GM23338 (cell line): ENCODE measurements at regions not wholly inside any gene's neighbourhood (a gene's known extent, or its start where the extent isn't known, plus 50 kb on each side); places are given as distances from the start of the nearest gene placed in this dataset.

ENCODE experiments used
- ATAC-seq: fragments of 200-7000 bp; cut with Tn5 transposase; 3 replicates; pipeline ENCODE4 v1.9.1; 2020
- DNase-seq: peaks from one replicate; pipeline ENCODE4 v3.0.0-alpha.2; 2015; ENCODE audit warnings: low spot score
- H2AFZ ChIP-seq: fragments of 200-600 bp; sonication (generic); 2 replicates; pipeline ENCODE4 v1.8.0; 2016; ENCODE audit warnings: antibody characterized with exemption, mild to moderate bottlenecking, moderate library complexity
- H3F3A ChIP-seq: fragments of 200-600 bp; sonication (generic); replicated peaks from 2 replicates; pipeline ENCODE4 v1.8.0; 2017; ENCODE audit warnings: antibody characterized with exemption, mixed run types, low read depth
- H3K27ac ChIP-seq: fragments of 200-600 bp; sonication (generic); 2 replicates; pipeline ENCODE4 v1.6.1; 2016; ENCODE audit warnings: low read depth
- H3K27me3 ChIP-seq: fragments of 200-600 bp; sonication (generic); 2 replicates; pipeline ENCODE4 v1.8.0; 2016; ENCODE audit warnings: mild to moderate bottlenecking, mixed run types, moderate library complexity; ENCODE audit not compliant: insufficient read depth
- H3K36me3 ChIP-seq: fragments of 200-600 bp; sonication (generic); 2 replicates; pipeline ENCODE4 v1.8.0; 2016; ENCODE audit warnings: mild to moderate bottlenecking; ENCODE audit not compliant: insufficient read depth
- H3K4me1 ChIP-seq: fragments of 200-600 bp; sonication (generic); 2 replicates; pipeline ENCODE4 v1.8.0; 2016; ENCODE audit warnings: mild to moderate bottlenecking, moderate library complexity; ENCODE audit not compliant: insufficient read depth
- H3K4me2 ChIP-seq: fragments of 200-600 bp; sonication (generic); 2 replicates; pipeline ENCODE4 v1.7.1; 2017; ENCODE audit warnings: mixed run types
- H3K4me3 ChIP-seq: fragments of 200-600 bp; sonication (generic); 2 replicates; pipeline ENCODE4 v1.6.1; 2016; ENCODE audit warnings: mixed run types
- H3K79me2 ChIP-seq: fragments of 200-600 bp; sonication (generic); replicated peaks from 2 replicates; pipeline ENCODE4 v1.8.0; 2017; ENCODE audit warnings: mild to moderate bottlenecking; ENCODE audit not compliant: insufficient read depth
- H3K9me2 ChIP-seq: fragments of 200-600 bp; sonication (generic); 2 replicates; pipeline ENCODE4 v1.8.0; 2017; ENCODE audit not compliant: insufficient read depth
- H4K20me1 ChIP-seq: fragments of 200-600 bp; sonication (generic); replicated peaks from 2 replicates; pipeline ENCODE4 v1.8.0; 2017; ENCODE audit warnings: mild to moderate bottlenecking; ENCODE audit not compliant: insufficient read depth
- H3K27ac Mint-ChIP-seq: 2 replicates; pipeline ENCODE4 v1.8.0; 2020; ENCODE audit warnings: inconsistent platforms, mild to moderate bottlenecking, moderate library complexity, mixed read lengths
- H3K27me3 Mint-ChIP-seq: 3 replicates; pipeline ENCODE4 v1.8.0; 2022; ENCODE audit warnings: low read depth, mild to moderate bottlenecking, moderate library complexity, mixed read lengths, inconsistent platforms; ENCODE audit not compliant: insufficient read depth, poor library complexity
- H3K36me3 Mint-ChIP-seq: 3 replicates; pipeline ENCODE4 v1.8.0; 2021; ENCODE audit warnings: low read depth, mild to moderate bottlenecking, inconsistent platforms, moderate library complexity, mixed read lengths
- H3K4me1 Mint-ChIP-seq: 3 replicates; pipeline ENCODE4 v1.8.0; 2020; ENCODE audit warnings: mild to moderate bottlenecking, inconsistent platforms, mixed read lengths
- H3K4me3 Mint-ChIP-seq: 3 replicates; pipeline ENCODE4 v1.8.0; 2021; ENCODE audit warnings: moderate library complexity, mild to moderate bottlenecking, inconsistent platforms, mixed read lengths
- H3K9me3 Mint-ChIP-seq: 3 replicates; pipeline ENCODE4 v1.8.0; 2020; ENCODE audit warnings: moderate library complexity, mild to moderate bottlenecking, inconsistent platforms, mixed read lengths
- CREB1 ChIP-seq: fragments of 250-450 bp; sonication (Bioruptor Pico); IDR thresholded peaks from 2 replicates; pipeline ENCODE4 v1.5.0; 2020; ENCODE audit warnings: low read depth, mild to moderate bottlenecking, moderate library complexity
- EZH2 ChIP-seq: fragments of 200-600 bp; sonication (generic); IDR thresholded peaks from one replicate; pipeline ENCODE4 v1.8.0; 2017; ENCODE audit warnings: antibody characterized with exemption, mild to moderate bottlenecking, low read depth; ENCODE audit not compliant: unreplicated experiment
- EZH2phosphoT487 ChIP-seq: fragments of 200-600 bp; sonication (generic); IDR thresholded peaks from one replicate; pipeline ENCODE4 v1.8.1; 2018; ENCODE audit warnings: antibody characterized with exemption; ENCODE audit not compliant: unreplicated experiment
- JUNB ChIP-seq: IDR thresholded peaks from one replicate; pipeline ENCODE4 v1.6.1; 2016; ENCODE audit warnings: antibody characterized with exemption; ENCODE audit not compliant: unreplicated experiment
- NANOG ChIP-seq: IDR thresholded peaks from 2 replicates; pipeline ENCODE4 v1.6.1; 2016; ENCODE audit warnings: antibody characterized with exemption, borderline replicate concordance
- POLR2AphosphoS5 ChIP-seq: IDR thresholded peaks from 2 replicates; pipeline ENCODE4 v1.6.1; 2016; ENCODE audit warnings: antibody characterized with exemption, low read depth
- STAT1 ChIP-seq: IDR thresholded peaks from one replicate; pipeline ENCODE4 v1.6.1; 2016; ENCODE audit warnings: antibody characterized with exemption; ENCODE audit not compliant: unreplicated experiment
- ZNF114 ChIP-seq: fragments of 250-450 bp; sonication (Bioruptor Pico); IDR thresholded peaks from 2 replicates; pipeline ENCODE4 v1.5.0; 2020; ENCODE audit warnings: mild to moderate bottlenecking, moderate library complexity
- ZNF331 ChIP-seq: fragments of 250-450 bp; sonication (Bioruptor Pico); IDR thresholded peaks from 2 replicates; pipeline ENCODE4 v1.5.0; 2020; ENCODE audit warnings: low read depth, mild to moderate bottlenecking, moderate library complexity
- TF ChIP-seq, protein P1 (sequence below), 2 experiments: fragments of 200-600 bp in 1 of 2; sonication (generic) in 1 of 2; conservative IDR thresholded peaks; 2 replicates each; pipeline versions ENCODE4 v1.5.1 to v1.6.1; 2016 to 2017; ENCODE audit warnings: antibody characterized with exemption in 2 of 2, low read depth in 2 of 2, mild to moderate bottlenecking in 2 of 2, moderate library complexity in 1 of 2
- TF ChIP-seq, protein P2 (sequence below): IDR thresholded peaks from one replicate; pipeline ENCODE4 v1.6.1; 2018; ENCODE audit warnings: antibody characterized with exemption; ENCODE audit not compliant: unreplicated experiment
- TF ChIP-seq, protein P3 (sequence below): IDR thresholded peaks from 2 replicates; pipeline ENCODE4 v1.6.1; 2016; ENCODE audit warnings: antibody characterized with exemption
- TF ChIP-seq, protein P4 (sequence below): fragments of 250-450 bp; sonication (Bioruptor Pico); IDR thresholded peaks from 2 replicates; pipeline ENCODE4 v1.5.0; 2020; ENCODE audit warnings: mild to moderate bottlenecking, moderate library complexity

DNA sequence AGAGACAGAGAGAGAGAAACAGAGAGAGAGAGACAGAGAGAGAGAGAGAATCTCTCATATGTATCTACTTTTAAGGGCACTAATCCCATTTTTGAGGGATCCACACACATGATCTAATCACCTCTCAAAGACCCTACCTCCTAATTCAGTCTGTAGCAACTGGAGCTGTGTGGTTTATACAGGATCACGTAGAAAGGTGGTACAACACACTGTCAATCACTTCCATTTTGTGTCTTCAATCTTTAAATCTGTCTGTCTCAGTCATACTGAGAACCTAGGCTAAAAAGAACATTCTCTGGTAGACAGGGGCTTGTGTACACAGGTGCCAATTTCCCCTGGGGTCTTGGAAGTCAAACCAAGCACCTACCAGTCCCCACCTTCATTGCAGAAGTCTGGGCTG, 229.9 kb downstream of the TGFB2 start:
- Histone ChIP-seq H2AFZ (no peak overlapping the region), H3F3A (no peaks in the 10 kb centered on the region), H3K4me2 (no peak overlapping the region), H3K9me2 (no peaks in the 10 kb centered on the region), H3K36me3 (no peaks in the 10 kb centered on the region), H3K27ac (no peak overlapping the region), H3K27me3 (no peaks in the 10 kb centered on the region), H3K4me3 (no peak overlapping the region), H3K4me1 (peaks cover 11% of the 10 kb centered on the region; the same call in 1 of the 2 replicates), H4K20me1 (no peaks in the 10 kb centered on the region), H3K79me2 (no peaks in the 10 kb centered on the region)
- H3K36me3 Mint-ChIP-seq = no peaks in the 10 kb centered on the region
- H3K9me3 Mint-ChIP-seq = no peaks in the 10 kb centered on the region
- H3K27ac Mint-ChIP-seq = no peak overlapping the region
- ATAC-seq (no peak), DNase-seq (no peak)
- no peak overlapping the region for H3K4me3 Mint-ChIP-seq
- H3K27me3 Mint-ChIP-seq = peaks cover 2% of the 10 kb centered on the region
- peaks cover 4% of the 10 kb centered on the region; the same call in 1 of the 3 replicates for H3K4me1 Mint-ChIP-seq
- TF ChIP-seq EZH2phosphoT487 (no peak), NANOG (no peak), ZNF114 (CRISPR knock-in tag) (no peak), STAT1 (no peak), CREB1 (no peak), EZH2 (no peak), JUNB (no peak), POLR2AphosphoS5 (no peak), ZNF331 (CRISPR knock-in tag) (no peak)
- TF ChIP-seq, protein P1, sequence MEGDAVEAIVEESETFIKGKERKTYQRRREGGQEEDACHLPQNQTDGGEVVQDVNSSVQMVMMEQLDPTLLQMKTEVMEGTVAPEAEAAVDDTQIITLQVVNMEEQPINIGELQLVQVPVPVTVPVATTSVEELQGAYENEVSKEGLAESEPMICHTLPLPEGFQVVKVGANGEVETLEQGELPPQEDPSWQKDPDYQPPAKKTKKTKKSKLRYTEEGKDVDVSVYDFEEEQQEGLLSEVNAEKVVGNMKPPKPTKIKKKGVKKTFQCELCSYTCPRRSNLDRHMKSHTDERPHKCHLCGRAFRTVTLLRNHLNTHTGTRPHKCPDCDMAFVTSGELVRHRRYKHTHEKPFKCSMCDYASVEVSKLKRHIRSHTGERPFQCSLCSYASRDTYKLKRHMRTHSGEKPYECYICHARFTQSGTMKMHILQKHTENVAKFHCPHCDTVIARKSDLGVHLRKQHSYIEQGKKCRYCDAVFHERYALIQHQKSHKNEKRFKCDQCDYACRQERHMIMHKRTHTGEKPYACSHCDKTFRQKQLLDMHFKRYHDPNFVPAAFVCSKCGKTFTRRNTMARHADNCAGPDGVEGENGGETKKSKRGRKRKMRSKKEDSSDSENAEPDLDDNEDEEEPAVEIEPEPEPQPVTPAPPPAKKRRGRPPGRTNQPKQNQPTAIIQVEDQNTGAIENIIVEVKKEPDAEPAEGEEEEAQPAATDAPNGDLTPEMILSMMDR (conservative IDR thresholded peaks at IDR 0.05; ENCODE audit: low read depth in 2 of 2) = no peak
- TF ChIP-seq, protein P2, sequence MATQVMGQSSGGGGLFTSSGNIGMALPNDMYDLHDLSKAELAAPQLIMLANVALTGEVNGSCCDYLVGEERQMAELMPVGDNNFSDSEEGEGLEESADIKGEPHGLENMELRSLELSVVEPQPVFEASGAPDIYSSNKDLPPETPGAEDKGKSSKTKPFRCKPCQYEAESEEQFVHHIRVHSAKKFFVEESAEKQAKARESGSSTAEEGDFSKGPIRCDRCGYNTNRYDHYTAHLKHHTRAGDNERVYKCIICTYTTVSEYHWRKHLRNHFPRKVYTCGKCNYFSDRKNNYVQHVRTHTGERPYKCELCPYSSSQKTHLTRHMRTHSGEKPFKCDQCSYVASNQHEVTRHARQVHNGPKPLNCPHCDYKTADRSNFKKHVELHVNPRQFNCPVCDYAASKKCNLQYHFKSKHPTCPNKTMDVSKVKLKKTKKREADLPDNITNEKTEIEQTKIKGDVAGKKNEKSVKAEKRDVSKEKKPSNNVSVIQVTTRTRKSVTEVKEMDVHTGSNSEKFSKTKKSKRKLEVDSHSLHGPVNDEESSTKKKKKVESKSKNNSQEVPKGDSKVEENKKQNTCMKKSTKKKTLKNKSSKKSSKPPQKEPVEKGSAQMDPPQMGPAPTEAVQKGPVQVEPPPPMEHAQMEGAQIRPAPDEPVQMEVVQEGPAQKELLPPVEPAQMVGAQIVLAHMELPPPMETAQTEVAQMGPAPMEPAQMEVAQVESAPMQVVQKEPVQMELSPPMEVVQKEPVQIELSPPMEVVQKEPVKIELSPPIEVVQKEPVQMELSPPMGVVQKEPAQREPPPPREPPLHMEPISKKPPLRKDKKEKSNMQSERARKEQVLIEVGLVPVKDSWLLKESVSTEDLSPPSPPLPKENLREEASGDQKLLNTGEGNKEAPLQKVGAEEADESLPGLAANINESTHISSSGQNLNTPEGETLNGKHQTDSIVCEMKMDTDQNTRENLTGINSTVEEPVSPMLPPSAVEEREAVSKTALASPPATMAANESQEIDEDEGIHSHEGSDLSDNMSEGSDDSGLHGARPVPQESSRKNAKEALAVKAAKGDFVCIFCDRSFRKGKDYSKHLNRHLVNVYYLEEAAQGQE = no peak
- TF ChIP-seq, protein P3, sequence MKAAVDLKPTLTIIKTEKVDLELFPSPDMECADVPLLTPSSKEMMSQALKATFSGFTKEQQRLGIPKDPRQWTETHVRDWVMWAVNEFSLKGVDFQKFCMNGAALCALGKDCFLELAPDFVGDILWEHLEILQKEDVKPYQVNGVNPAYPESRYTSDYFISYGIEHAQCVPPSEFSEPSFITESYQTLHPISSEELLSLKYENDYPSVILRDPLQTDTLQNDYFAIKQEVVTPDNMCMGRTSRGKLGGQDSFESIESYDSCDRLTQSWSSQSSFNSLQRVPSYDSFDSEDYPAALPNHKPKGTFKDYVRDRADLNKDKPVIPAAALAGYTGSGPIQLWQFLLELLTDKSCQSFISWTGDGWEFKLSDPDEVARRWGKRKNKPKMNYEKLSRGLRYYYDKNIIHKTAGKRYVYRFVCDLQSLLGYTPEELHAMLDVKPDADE = no peak
- TF ChIP-seq, protein P4, sequence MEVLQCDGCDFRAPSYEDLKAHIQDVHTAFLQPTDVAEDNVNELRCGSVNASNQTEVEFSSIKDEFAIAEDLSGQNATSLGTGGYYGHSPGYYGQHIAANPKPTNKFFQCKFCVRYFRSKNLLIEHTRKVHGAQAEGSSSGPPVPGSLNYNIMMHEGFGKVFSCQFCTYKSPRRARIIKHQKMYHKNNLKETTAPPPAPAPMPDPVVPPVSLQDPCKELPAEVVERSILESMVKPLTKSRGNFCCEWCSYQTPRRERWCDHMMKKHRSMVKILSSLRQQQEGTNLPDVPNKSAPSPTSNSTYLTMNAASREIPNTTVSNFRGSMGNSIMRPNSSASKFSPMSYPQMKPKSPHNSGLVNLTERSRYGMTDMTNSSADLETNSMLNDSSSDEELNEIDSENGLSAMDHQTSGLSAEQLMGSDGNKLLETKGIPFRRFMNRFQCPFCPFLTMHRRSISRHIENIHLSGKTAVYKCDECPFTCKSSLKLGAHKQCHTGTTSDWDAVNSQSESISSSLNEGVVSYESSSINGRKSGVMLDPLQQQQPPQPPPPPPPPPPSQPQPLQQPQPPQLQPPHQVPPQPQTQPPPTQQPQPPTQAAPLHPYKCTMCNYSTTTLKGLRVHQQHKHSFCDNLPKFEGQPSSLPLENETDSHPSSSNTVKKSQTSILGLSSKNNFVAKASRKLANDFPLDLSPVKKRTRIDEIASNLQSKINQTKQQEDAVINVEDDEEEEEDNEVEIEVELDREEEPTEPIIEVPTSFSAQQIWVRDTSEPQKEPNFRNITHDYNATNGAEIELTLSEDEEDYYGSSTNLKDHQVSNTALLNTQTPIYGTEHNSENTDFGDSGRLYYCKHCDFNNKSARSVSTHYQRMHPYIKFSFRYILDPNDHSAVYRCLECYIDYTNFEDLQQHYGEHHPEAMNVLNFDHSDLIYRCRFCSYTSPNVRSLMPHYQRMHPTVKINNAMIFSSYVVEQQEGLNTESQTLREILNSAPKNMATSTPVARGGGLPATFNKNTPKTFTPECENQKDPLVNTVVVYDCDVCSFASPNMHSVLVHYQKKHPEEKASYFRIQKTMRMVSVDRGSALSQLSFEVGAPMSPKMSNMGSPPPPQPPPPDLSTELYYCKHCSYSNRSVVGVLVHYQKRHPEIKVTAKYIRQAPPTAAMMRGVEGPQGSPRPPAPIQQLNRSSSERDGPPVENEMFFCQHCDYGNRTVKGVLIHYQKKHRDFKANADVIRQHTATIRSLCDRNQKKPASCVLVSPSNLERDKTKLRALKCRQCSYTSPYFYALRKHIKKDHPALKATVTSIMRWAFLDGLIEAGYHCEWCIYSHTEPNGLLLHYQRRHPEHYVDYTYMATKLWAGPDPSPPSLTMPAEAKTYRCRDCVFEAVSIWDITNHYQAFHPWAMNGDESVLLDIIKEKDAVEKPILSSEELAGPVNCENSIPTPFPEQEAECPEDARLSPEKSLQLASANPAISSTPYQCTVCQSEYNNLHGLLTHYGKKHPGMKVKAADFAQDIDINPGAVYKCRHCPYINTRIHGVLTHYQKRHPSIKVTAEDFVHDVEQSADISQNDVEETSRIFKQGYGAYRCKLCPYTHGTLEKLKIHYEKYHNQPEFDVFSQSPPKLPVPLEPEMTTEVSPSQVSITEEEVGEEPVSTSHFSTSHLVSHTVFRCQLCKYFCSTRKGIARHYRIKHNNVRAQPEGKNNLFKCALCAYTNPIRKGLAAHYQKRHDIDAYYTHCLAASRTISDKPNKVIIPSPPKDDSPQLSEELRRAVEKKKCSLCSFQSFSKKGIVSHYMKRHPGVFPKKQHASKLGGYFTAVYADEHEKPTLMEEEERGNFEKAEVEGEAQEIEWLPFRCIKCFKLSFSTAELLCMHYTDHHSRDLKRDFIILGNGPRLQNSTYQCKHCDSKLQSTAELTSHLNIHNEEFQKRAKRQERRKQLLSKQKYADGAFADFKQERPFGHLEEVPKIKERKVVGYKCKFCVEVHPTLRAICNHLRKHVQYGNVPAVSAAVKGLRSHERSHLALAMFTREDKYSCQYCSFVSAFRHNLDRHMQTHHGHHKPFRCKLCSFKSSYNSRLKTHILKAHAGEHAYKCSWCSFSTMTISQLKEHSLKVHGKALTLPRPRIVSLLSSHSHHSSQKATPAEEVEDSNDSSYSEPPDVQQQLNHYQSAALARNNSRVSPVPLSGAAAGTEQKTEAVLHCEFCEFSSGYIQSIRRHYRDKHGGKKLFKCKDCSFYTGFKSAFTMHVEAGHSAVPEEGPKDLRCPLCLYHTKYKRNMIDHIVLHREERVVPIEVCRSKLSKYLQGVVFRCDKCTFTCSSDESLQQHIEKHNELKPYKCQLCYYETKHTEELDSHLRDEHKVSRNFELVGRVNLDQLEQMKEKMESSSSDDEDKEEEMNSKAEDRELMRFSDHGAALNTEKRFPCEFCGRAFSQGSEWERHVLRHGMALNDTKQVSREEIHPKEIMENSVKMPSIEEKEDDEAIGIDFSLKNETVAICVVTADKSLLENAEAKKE (CRISPR knock-in tag) = no peak
